ENCODE measurements at regions not wholly inside any gene's neighbourhood (a gene's known extent, or its start where the extent isn't known, plus 50 kb on each side); places are given as distances from the start of the nearest gene placed in this dataset.

DNA sequence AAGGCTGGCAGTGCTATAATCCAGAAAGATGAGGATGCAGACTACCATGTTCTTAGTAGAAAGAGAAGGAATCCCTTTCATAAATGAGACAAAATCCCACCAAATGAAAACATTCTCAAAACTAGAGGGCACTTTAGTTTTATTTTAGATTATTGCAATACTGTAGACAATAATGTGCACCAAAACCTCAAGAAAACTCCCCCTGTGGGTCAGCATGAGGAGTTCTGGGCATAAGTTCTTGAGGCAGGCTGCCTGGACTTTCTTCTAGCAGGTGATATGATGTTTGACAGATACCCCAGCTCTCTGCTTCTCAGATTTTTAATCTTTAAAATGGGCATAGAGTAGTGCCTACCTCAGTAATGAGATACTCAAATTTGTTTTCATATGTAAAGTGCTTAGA is 196.3 kb upstream of the CTNND2 start:
- no peak overlapping the region for H3K4me2 ChIP-seq (ENCODE audit: extremely low read depth, insufficient read depth, low read length)
- H4K20me1 ChIP-seq (ENCODE audit: control insufficient read depth, extremely low read depth, insufficient read depth, low read length) = no peaks in the 10 kb centered on the region
- no peak for DNase-seq (ENCODE audit: low read depth in 2 of 2)
- H2AFZ ChIP-seq (ENCODE audit: low read length) = no peak overlapping the region
- no peaks in the 10 kb centered on the region for H3K9me3 ChIP-seq (ENCODE audit: control insufficient read depth, insufficient read depth, low read depth, low read length)
- H3K27me3 ChIP-seq (ENCODE audit: control insufficient read depth, insufficient read depth, low read length) = no peaks in the 10 kb centered on the region
- H3K79me2 ChIP-seq (ENCODE audit: control insufficient read depth, insufficient read depth, low read length) = no peaks in the 10 kb centered on the region
- H3K4me1 ChIP-seq (ENCODE audit: control insufficient read depth, extremely low read depth, insufficient read depth, low read length) = no peaks in the 10 kb centered on the region
- no peak overlapping the region for H3K27ac ChIP-seq (ENCODE audit: insufficient read depth, low read length)
- TF ChIP-seq, protein P1, sequence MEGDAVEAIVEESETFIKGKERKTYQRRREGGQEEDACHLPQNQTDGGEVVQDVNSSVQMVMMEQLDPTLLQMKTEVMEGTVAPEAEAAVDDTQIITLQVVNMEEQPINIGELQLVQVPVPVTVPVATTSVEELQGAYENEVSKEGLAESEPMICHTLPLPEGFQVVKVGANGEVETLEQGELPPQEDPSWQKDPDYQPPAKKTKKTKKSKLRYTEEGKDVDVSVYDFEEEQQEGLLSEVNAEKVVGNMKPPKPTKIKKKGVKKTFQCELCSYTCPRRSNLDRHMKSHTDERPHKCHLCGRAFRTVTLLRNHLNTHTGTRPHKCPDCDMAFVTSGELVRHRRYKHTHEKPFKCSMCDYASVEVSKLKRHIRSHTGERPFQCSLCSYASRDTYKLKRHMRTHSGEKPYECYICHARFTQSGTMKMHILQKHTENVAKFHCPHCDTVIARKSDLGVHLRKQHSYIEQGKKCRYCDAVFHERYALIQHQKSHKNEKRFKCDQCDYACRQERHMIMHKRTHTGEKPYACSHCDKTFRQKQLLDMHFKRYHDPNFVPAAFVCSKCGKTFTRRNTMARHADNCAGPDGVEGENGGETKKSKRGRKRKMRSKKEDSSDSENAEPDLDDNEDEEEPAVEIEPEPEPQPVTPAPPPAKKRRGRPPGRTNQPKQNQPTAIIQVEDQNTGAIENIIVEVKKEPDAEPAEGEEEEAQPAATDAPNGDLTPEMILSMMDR (conservative IDR thresholded peaks at IDR 0.05 in 1 of 2, IDR thresholded peaks at IDR 0.05 in 1 of 2; ENCODE audit: low read depth in 1 of 2, low read length in 2 of 2) = no peak
- no peak for TF ChIP-seq EZH2 (IDR thresholded peaks at IDR 0.05; ENCODE audit: low read length, missing control alignments)
- H3K4me3 ChIP-seq (replicated peaks in 1 of 4; ENCODE audit: control extremely low read depth in 1 of 4, insufficient read depth in 1 of 4, low read depth in 3 of 4, low read length in 4 of 4) = no peak overlapping the region
- H3K9ac ChIP-seq (ENCODE audit: insufficient read depth, low read length) = no peak overlapping the region
- no peaks in the 10 kb centered on the region for H3K36me3 ChIP-seq (ENCODE audit: control insufficient read depth, insufficient read depth, low read length)

DNA sequence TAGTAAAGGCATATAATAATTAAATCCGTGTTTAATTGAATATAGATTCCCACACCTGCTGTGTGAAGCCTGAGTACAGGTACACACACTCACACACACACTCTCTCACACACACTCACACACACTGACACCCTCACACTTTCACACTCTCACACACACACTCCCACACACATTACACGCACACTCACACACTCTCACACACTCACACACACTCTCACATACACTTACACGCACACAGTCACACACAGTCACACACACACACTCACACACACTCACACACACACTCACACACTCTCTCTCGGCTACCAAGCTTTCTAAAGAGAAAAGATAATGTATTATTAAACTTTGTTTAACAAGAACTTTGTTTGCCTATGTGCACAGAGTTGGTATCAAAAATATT is 195.1 kb upstream of the CTNND2 start:
- TF ChIP-seq, protein P1 (conservative IDR thresholded peaks at IDR 0.05 in 1 of 2, IDR thresholded peaks at IDR 0.05 in 1 of 2; ENCODE audit: low read depth in 1 of 2, low read length in 2 of 2) = no peak
- no peak for TF ChIP-seq EZH2 (IDR thresholded peaks at IDR 0.05; ENCODE audit: low read length, missing control alignments)
- no peaks in the 10 kb centered on the region for H4K20me1 ChIP-seq (ENCODE audit: control insufficient read depth, extremely low read depth, insufficient read depth, low read length)
- H3K27me3 ChIP-seq (ENCODE audit: control insufficient read depth, insufficient read depth, low read length) = no peaks in the 10 kb centered on the region
- H3K79me2 ChIP-seq (ENCODE audit: control insufficient read depth, insufficient read depth, low read length) = no peaks in the 10 kb centered on the region
- no peak overlapping the region for H3K4me2 ChIP-seq (ENCODE audit: extremely low read depth, insufficient read depth, low read length)
- no peak for DNase-seq (ENCODE audit: low read depth in 2 of 2)
- no peak overlapping the region for H3K9ac ChIP-seq (ENCODE audit: insufficient read depth, low read length)
- H3K9me3 ChIP-seq (ENCODE audit: control insufficient read depth, insufficient read depth, low read depth, low read length) = no peaks in the 10 kb centered on the region
- no peak overlapping the region for H3K27ac ChIP-seq (ENCODE audit: insufficient read depth, low read length)
- no peaks in the 10 kb centered on the region for H3K4me1 ChIP-seq (ENCODE audit: control insufficient read depth, extremely low read depth, insufficient read depth, low read length)
- no peaks in the 10 kb centered on the region for H3K36me3 ChIP-seq (ENCODE audit: control insufficient read depth, insufficient read depth, low read length)
- no peak overlapping the region for H2AFZ ChIP-seq (ENCODE audit: low read length)
- no peak overlapping the region for H3K4me3 ChIP-seq (replicated peaks in 1 of 4; ENCODE audit: control extremely low read depth in 1 of 4, insufficient read depth in 1 of 4, low read depth in 3 of 4, low read length in 4 of 4)

DNA sequence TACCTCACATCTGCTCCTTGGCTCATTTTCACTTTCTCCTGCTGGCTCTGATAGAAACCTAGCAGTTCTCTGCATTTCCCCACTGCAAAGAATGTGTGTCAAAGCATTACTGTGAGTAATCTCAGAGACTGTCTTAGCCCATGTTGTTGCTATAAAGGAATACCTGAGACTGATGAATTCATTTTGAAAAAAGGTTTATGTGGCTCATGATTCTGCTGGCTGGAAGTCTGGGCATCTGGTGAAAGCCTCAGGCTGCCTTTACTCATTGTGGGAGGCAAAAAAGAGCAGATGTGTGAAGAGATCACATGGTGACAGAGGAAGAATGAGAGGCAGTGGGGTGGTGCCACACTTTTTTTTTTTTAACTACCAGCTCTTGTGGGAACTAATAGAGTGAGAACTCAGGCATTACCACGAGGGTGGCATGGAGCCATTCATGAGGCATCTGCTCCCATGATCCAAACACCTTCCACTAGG is 191.6 kb upstream of the CTNND2 start:
- TF ChIP-seq, protein P1 (conservative IDR thresholded peaks at IDR 0.05 in 1 of 2, IDR thresholded peaks at IDR 0.05 in 1 of 2; ENCODE audit: low read depth in 1 of 2, low read length in 2 of 2) = no peak
- no peak for TF ChIP-seq EZH2 (IDR thresholded peaks at IDR 0.05; ENCODE audit: low read length, missing control alignments)
- H3K9me3 ChIP-seq (ENCODE audit: control insufficient read depth, insufficient read depth, low read depth, low read length) = no peaks in the 10 kb centered on the region
- H3K4me1 ChIP-seq (ENCODE audit: control insufficient read depth, extremely low read depth, insufficient read depth, low read length) = no peaks in the 10 kb centered on the region
- H3K27ac ChIP-seq (ENCODE audit: insufficient read depth, low read length) = no peak overlapping the region
- no peak overlapping the region for H2AFZ ChIP-seq (ENCODE audit: low read length)
- H3K27me3 ChIP-seq (ENCODE audit: control insufficient read depth, insufficient read depth, low read length) = no peaks in the 10 kb centered on the region
- peak in 1 of 2 donors; percentile 23 for DNase-seq (ENCODE audit: low read depth in 2 of 2)
- H3K9ac ChIP-seq (ENCODE audit: insufficient read depth, low read length) = no peak overlapping the region
- H3K4me3 ChIP-seq (replicated peaks in 1 of 4; ENCODE audit: control extremely low read depth in 1 of 4, insufficient read depth in 1 of 4, low read depth in 3 of 4, low read length in 4 of 4) = no peak overlapping the region
- H3K36me3 ChIP-seq (ENCODE audit: control insufficient read depth, insufficient read depth, low read length) = no peaks in the 10 kb centered on the region
- H4K20me1 ChIP-seq (ENCODE audit: control insufficient read depth, extremely low read depth, insufficient read depth, low read length) = no peaks in the 10 kb centered on the region
- no peak overlapping the region for H3K4me2 ChIP-seq (ENCODE audit: extremely low read depth, insufficient read depth, low read length)
- no peaks in the 10 kb centered on the region for H3K79me2 ChIP-seq (ENCODE audit: control insufficient read depth, insufficient read depth, low read length)

Measured in fibroblast of lung (primary cell).